Tibial nerve (tissue), 3 donors: ENCODE measurements at regions not wholly inside any gene's neighbourhood (a gene's known extent, or its start where the extent isn't known, plus 50 kb on each side); places are given as distances from the start of the nearest gene placed in this dataset.

Experiments used
- POLR2A ChIP-seq, 2 donors: fragments of 450-650 bp; IDR thresholded peaks; one replicate each; pipeline ENCODE4 v1.6.1; 2017; ENCODE audit warnings: antibody characterized with exemption in 2 of 2, mild to moderate bottlenecking in 2 of 2, moderate library complexity in 2 of 2
- TF ChIP-seq, protein P1 (sequence below), 5 experiments: fragments of 200-600 bp in 3 of 5; fragments of 450-650 bp in 2 of 5; sonication (generic) in 3 of 5; IDR thresholded peaks; one replicate each; pipeline ENCODE4 v1.5.1; 2016 to 2019; ENCODE audit warnings: antibody characterized with exemption in 5 of 5, mild to moderate bottlenecking in 3 of 5, moderate library complexity in 2 of 5

GRCh38 chr12:18939051-18939450 is 190.5 kb upstream of the PLEKHA5 start:
- no peak for TF ChIP-seq POLR2A (IDR thresholded peaks at IDR 0.05)
- TF ChIP-seq, protein P1, sequence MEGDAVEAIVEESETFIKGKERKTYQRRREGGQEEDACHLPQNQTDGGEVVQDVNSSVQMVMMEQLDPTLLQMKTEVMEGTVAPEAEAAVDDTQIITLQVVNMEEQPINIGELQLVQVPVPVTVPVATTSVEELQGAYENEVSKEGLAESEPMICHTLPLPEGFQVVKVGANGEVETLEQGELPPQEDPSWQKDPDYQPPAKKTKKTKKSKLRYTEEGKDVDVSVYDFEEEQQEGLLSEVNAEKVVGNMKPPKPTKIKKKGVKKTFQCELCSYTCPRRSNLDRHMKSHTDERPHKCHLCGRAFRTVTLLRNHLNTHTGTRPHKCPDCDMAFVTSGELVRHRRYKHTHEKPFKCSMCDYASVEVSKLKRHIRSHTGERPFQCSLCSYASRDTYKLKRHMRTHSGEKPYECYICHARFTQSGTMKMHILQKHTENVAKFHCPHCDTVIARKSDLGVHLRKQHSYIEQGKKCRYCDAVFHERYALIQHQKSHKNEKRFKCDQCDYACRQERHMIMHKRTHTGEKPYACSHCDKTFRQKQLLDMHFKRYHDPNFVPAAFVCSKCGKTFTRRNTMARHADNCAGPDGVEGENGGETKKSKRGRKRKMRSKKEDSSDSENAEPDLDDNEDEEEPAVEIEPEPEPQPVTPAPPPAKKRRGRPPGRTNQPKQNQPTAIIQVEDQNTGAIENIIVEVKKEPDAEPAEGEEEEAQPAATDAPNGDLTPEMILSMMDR (IDR thresholded peaks at IDR 0.05), result no peak
